ENCODE measurements at regions not wholly inside any gene's neighbourhood (a gene's known extent, or its start where the extent isn't known, plus 50 kb on each side); places are given as distances from the start of the nearest gene placed in this dataset.

DNA sequence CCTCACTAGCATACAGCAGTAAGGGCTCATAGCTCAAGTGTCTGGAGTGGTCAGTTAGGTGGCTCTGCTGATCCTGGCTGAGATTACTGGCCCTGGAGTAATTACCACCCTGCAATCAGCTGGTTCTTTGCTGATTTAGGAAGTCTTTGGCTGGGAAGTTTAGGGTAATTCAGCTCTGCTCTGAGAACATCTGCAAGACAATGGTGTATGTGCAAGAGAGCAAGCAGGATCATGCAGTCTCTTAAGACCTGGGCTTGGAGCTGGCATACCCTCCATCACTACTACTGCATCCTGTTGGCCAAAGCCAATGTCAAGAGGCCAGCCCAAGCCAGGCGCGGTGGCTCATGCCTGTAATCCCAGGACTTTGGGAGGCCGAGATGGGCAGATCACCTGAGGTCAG, 159.0 kb downstream of the NDUFA12 start:
- H3K27ac ChIP-seq (ENCODE audit: low read depth in 2 of 2, low read length in 1 of 2) = no peak overlapping the region
- H3K9me2 ChIP-seq = no peaks in the 10 kb centered on the region
- no peak overlapping the region for H3K4me3 ChIP-seq (ENCODE audit: low read depth in 2 of 2, low read length in 1 of 2)
- H3K79me2 ChIP-seq (ENCODE audit: insufficient read depth) = no peaks in the 10 kb centered on the region
- H3K27me3 ChIP-seq (ENCODE audit: insufficient read depth) = no peaks in the 10 kb centered on the region
- ChIA-PET CTCF (interaction anchor here (1.1 kb wide), 1 partner anchor 10 kb away, joined by 3 read pairs; no protein-coding TSS in a partner anchor), POLR2A (no interaction called here)
- H2AFZ ChIP-seq (ENCODE audit: low read depth) = no peak overlapping the region
- H3K4me1 ChIP-seq (ENCODE audit: control insufficient read depth in 1 of 2, insufficient read depth in 2 of 2, low read depth in 1 of 2, low read length in 1 of 2) = no peaks in the 10 kb centered on the region; a peak in 1 of 4 replicates
- no peaks in the 10 kb centered on the region for H3K36me3 ChIP-seq (replicated peaks in 1 of 2; ENCODE audit: control insufficient read depth in 1 of 2, insufficient read depth in 2 of 2, low read length in 1 of 2)
- DNase-seq = no peak
- no peaks in the 10 kb centered on the region for H4K20me1 ChIP-seq (ENCODE audit: insufficient read depth)
- H3K9me3 ChIP-seq = no peaks in the 10 kb centered on the region
- no peaks in the 10 kb centered on the region for H3F3A ChIP-seq (replicated peaks; ENCODE audit: insufficient read depth)
- no peak overlapping the region for H3K9ac ChIP-seq
- 85% methylated on average over 3 of the region's 3 CpGs for WGBS (ENCODE audit: low lambda C conversion rate)
- H3K4me2 ChIP-seq = no peak overlapping the region
- TF ChIP-seq YY1 (IDR thresholded peaks at IDR 0.05; ENCODE audit: low read depth) = no peak
- no peak for TF ChIP-seq MXI1 (IDR thresholded peaks at IDR 0.05; ENCODE audit: low read depth, low read length)
- TF ChIP-seq FOSL2 (IDR thresholded peaks at IDR 0.05; ENCODE audit: borderline replicate concordance, low read depth) = no peak
- TF ChIP-seq TAF1 (IDR thresholded peaks at IDR 0.05; ENCODE audit: borderline replicate concordance, low read depth, low read length) = no peak
- TF ChIP-seq, protein P1, sequence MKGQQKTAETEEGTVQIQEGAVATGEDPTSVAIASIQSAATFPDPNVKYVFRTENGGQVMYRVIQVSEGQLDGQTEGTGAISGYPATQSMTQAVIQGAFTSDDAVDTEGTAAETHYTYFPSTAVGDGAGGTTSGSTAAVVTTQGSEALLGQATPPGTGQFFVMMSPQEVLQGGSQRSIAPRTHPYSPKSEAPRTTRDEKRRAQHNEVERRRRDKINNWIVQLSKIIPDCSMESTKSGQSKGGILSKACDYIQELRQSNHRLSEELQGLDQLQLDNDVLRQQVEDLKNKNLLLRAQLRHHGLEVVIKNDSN (IDR thresholded peaks at IDR 0.05; ENCODE audit: borderline replicate concordance, low read depth) = no peak
- TF ChIP-seq, protein P2, sequence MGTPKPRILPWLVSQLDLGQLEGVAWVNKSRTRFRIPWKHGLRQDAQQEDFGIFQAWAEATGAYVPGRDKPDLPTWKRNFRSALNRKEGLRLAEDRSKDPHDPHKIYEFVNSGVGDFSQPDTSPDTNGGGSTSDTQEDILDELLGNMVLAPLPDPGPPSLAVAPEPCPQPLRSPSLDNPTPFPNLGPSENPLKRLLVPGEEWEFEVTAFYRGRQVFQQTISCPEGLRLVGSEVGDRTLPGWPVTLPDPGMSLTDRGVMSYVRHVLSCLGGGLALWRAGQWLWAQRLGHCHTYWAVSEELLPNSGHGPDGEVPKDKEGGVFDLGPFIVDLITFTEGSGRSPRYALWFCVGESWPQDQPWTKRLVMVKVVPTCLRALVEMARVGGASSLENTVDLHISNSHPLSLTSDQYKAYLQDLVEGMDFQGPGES (IDR thresholded peaks at IDR 0.05; ENCODE audit: low read depth, low read length) = no peak
- no peak for TF ChIP-seq TEAD4 (IDR thresholded peaks at IDR 0.05; ENCODE audit: borderline replicate concordance, insufficient read depth)

DNA sequence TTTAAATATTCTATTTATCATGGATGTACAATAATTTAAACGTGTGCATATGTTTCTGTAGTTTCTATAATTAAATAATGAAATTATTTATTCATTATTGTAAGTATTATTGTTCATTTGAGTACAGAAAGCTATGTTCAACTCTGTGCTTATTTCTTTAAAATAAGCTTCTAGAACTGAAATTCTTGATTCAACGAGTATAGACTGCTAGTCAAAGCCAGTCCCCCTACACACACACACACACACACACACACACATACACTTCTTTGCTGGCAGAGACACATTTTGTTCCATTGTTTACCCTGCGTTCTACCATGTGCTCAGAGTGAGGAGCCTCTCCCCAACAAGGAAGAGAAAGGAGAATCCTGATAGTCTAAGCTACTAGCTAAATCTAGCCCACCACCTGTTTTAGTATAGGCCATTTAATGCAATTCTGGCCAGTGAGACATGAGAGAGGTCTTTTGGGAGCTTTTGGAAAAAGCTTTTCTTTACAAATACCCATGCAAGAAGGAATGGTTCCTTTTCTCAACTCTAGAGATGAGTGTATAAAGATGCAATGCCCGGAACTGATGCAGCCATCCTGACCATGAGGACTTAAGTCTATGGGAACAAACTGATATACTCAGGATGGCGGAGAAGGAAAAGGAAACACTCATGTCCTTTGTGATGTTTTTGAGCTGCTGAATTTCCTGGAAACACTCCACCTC, 161.4 kb downstream of the NDUFA12 start:
- no peaks in the 10 kb centered on the region for H3F3A ChIP-seq (replicated peaks; ENCODE audit: insufficient read depth)
- H3K9ac ChIP-seq = no peak overlapping the region
- no peaks in the 10 kb centered on the region for H3K9me3 ChIP-seq
- no peak overlapping the region for H3K27ac ChIP-seq (ENCODE audit: low read depth in 2 of 2, low read length in 1 of 2)
- no peak for DNase-seq
- CTCF ChIA-PET = no interaction called here
- no peaks in the 10 kb centered on the region for H3K36me3 ChIP-seq (replicated peaks in 1 of 2; ENCODE audit: control insufficient read depth in 1 of 2, insufficient read depth in 2 of 2, low read length in 1 of 2)
- WGBS (ENCODE audit: low lambda C conversion rate) = 36% methylated on average over 5 of the region's 5 CpGs
- H3K4me1 ChIP-seq (ENCODE audit: control insufficient read depth in 1 of 2, insufficient read depth in 2 of 2, low read depth in 1 of 2, low read length in 1 of 2) = no peaks in the 10 kb centered on the region; a peak in 1 of 4 replicates
- H3K9me2 ChIP-seq = no peaks in the 10 kb centered on the region
- H3K27me3 ChIP-seq (ENCODE audit: insufficient read depth) = no peaks in the 10 kb centered on the region
- no peak overlapping the region for H3K4me2 ChIP-seq
- H2AFZ ChIP-seq (ENCODE audit: low read depth) = no peak overlapping the region
- H3K79me2 ChIP-seq (ENCODE audit: insufficient read depth) = no peaks in the 10 kb centered on the region
- POLR2A ChIA-PET = no interaction called here
- TF ChIP-seq FOXJ3 (CRISPR knock-in tag; IDR thresholded peaks at IDR 0.05) (no peak), NFIC (IDR thresholded peaks at IDR 0.05; ENCODE audit: borderline replicate concordance) (no peak), EZH2phosphoT487 (IDR thresholded peaks at IDR 0.05; ENCODE audit: borderline replicate concordance, low read depth) (no peak), RCOR1 (IDR thresholded peaks at IDR 0.05; ENCODE audit: low read length) (no peak), EP300 (IDR thresholded peaks at IDR 0.05; ENCODE audit: borderline replicate concordance in 1 of 2, low read depth in 1 of 2, low read length in 1 of 2) (no peak), ELF1 (IDR thresholded peaks at IDR 0.05) (no peak), MXI1 (IDR thresholded peaks at IDR 0.05; ENCODE audit: low read depth, low read length) (no peak), GATA2 (CRISPR knock-in tag; IDR thresholded peaks at IDR 0.05) (no peak), FOSL2 (IDR thresholded peaks at IDR 0.05; ENCODE audit: borderline replicate concordance, low read depth) (no peak), GABPA (IDR thresholded peaks at IDR 0.05; ENCODE audit: low read depth) (no peak), RFX5 (IDR thresholded peaks at IDR 0.05; ENCODE audit: low read length) (no peak), CHD2 (IDR thresholded peaks at IDR 0.05; ENCODE audit: low read length, partially characterized antibody) (no peak), NRF1 (IDR thresholded peaks at IDR 0.05; ENCODE audit: low read depth, low read length) (no peak)
- TF ChIP-seq, protein P3, sequence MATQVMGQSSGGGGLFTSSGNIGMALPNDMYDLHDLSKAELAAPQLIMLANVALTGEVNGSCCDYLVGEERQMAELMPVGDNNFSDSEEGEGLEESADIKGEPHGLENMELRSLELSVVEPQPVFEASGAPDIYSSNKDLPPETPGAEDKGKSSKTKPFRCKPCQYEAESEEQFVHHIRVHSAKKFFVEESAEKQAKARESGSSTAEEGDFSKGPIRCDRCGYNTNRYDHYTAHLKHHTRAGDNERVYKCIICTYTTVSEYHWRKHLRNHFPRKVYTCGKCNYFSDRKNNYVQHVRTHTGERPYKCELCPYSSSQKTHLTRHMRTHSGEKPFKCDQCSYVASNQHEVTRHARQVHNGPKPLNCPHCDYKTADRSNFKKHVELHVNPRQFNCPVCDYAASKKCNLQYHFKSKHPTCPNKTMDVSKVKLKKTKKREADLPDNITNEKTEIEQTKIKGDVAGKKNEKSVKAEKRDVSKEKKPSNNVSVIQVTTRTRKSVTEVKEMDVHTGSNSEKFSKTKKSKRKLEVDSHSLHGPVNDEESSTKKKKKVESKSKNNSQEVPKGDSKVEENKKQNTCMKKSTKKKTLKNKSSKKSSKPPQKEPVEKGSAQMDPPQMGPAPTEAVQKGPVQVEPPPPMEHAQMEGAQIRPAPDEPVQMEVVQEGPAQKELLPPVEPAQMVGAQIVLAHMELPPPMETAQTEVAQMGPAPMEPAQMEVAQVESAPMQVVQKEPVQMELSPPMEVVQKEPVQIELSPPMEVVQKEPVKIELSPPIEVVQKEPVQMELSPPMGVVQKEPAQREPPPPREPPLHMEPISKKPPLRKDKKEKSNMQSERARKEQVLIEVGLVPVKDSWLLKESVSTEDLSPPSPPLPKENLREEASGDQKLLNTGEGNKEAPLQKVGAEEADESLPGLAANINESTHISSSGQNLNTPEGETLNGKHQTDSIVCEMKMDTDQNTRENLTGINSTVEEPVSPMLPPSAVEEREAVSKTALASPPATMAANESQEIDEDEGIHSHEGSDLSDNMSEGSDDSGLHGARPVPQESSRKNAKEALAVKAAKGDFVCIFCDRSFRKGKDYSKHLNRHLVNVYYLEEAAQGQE (IDR thresholded peaks at IDR 0.05; ENCODE audit: low read depth, low read length) = no peak
- TF ChIP-seq, protein P1 (IDR thresholded peaks at IDR 0.05; ENCODE audit: borderline replicate concordance, low read depth) = no peak
- TF ChIP-seq, protein P4, sequence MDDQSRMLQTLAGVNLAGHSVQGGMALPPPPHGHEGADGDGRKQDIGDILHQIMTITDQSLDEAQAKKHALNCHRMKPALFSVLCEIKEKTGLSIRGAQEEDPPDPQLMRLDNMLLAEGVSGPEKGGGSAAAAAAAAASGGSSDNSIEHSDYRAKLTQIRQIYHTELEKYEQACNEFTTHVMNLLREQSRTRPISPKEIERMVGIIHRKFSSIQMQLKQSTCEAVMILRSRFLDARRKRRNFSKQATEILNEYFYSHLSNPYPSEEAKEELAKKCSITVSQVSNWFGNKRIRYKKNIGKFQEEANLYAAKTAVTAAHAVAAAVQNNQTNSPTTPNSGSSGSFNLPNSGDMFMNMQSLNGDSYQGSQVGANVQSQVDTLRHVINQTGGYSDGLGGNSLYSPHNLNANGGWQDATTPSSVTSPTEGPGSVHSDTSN (IDR thresholded peaks at IDR 0.05) = no peak
- no peaks in the 10 kb centered on the region for H4K20me1 ChIP-seq (ENCODE audit: insufficient read depth)
- no peak overlapping the region for H3K4me3 ChIP-seq (ENCODE audit: low read depth in 2 of 2, low read length in 1 of 2)

Measured in SK-N-SH (cell line).